ENCODE measurements at regions not wholly inside any gene's neighbourhood (a gene's known extent, or its start where the extent isn't known, plus 50 kb on each side); places are given as distances from the start of the nearest gene placed in this dataset.
"Not testable (repeated sequence)": the region's sequence is repeated elsewhere in the genome, so short reads cannot be mapped to it uniquely, and the experiment has no call there.

DNA sequence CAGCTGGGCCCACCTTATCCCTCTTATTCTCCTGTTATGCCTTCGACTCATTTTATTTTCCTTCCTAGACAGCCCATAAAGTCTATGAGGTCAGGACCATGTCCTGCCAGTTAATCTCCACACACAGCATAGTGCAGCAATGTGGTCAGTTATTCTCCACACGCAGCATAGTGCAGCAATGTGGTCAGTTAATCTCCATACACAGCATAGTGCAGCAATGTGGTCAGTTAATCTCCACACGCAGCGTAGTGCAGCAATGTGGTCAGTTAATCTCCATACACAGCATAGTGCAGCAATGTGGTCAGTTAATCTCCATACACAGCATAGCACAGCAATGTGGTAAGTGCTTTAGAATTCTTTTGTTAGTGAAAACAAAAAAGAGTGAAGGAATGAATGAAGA lies 77.8 kb downstream of the TEX36 start:
- DNase-seq, result no peak

DNA sequence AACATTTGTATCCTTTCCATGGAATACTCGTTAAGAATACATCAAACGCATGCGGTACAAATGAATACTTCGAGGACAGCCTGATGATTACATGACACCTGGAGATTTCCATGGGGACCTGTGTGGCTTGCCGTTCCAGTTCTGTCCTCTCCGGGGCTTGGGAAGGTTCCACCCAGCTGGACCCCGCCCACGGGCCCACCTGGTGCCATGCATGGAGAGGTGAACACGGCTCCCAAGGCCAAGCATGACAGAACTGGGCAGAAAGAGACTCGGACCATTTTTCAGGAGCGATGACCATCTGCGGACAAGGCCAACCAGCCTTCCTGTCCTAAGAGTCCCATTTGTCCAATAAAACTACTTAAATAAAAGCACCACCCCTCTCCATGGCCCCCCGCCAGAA lies 80.1 kb downstream of the TEX36 start:
- DNase-seq, result no peak

DNA sequence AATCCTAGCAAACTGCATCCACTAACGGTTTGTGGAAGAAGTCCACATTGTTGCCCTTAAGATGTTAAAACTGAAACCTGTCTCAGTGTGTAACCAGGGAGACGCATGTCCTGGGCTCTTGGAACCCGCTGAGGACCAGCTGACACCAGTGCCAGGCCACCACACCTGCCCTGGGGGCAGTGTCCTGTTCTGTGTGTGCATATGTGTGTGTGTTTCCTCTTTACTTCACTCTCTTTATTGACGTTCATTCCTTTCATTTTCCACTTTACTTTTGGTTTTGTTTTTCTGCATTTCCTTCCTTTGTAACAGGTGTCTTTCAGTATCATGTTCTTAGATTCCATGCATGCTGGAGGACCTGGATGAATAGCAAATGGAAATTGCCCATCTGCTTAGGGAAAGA lies 83.8 kb downstream of the TEX36 start:
- no peak for DNase-seq

DNA sequence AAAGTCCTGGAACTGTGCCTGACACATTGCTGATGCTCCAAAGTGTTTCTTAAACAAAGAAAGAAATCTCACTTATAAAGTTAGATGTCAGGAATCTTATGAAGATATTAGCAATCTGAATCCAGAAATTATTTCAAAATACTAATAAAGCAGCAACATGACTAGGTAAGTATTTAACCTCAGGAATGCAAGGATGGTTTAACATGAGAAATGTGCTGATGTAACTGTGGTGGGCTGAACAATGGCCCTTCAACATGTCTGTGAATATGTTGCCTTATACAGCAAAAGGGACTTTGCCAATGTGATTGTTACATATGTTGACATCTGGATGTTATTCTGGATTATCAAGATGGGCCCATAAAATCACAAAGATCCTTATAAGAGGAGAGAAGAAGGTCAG lies 87.1 kb downstream of the TEX36 start:
- no peak for DNase-seq

DNA sequence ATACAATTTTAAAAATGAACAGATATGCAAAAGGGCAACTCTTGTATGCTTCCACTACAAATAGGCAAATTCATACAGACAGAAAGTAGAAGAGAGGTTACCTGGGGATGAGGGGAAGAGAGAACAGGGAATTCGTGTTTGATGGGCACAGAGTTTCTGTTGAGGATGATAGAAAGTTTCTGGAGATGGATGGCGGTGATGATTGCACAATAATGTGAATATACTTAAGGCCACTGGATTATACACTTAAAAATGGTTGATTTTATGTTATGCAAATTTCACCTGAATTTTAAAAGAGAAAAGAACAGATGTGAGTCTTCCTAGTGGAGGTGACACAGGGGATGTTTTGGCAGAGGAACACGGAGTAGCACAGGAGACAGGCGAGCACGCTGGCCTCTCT lies 89.3 kb downstream of the TEX36 start:
- no peak for DNase-seq

DNA sequence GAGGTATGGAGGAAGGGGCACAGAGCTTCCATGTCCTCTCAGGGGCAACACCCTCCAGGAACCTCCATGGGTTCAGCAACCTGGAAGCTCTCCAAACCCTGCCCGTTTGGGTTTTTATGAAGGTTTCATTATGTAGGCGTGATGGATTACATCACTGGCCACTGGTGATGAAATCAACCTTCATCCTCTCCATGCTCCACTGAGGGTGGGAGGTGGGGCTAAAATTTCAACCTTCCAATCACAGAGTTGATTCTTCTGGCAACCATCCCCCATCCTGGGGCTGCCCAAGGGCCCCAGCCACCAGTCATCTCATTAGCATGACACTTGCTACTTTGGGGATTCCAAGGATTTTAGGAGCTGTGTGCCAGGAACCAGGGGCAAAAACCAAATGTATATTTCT lies 90.1 kb downstream of the TEX36 start:
- DNase-seq, result no peak

DNA sequence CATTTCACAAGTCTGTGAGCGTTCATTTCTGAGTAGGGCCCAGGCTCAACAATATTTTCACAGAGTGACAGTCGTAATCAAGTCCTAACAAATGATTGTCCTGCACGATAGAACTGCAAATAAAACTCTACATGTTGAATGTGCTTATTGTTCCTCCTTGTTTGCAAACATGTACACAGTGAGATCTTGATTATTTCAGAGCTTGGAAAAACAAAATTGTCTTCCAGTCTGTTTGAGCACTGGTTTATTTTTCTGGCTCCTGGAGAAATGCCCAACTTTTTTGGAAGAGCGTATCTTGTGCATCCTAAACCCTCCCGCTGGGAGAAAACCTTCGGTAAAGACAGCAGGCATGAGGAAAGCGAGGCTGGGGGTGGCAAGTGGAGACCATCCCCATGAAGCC lies 91.1 kb downstream of the TEX36 start:
- DNase-seq, result no peak

DNA sequence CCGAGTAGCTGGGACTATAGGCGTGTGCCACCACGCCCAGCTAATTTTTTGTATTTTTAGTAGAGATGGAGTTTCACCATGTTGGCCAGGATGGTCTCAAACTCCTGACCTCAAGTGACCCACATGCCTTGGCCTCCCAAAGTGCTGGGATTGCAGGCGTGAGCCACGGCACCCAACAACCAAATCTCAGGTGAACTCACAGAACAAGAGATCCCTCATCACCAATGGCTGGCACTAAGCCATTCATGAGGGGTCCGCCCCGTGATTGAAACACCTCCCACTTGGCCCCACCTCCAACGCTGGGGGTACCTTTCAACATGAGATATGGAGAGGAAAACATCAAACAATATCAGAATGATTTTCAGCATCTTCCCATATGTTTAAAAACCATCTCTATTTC lies 94.2 kb downstream of the TEX36 start:
- not testable (repeated sequence) for DNase-seq

DNA sequence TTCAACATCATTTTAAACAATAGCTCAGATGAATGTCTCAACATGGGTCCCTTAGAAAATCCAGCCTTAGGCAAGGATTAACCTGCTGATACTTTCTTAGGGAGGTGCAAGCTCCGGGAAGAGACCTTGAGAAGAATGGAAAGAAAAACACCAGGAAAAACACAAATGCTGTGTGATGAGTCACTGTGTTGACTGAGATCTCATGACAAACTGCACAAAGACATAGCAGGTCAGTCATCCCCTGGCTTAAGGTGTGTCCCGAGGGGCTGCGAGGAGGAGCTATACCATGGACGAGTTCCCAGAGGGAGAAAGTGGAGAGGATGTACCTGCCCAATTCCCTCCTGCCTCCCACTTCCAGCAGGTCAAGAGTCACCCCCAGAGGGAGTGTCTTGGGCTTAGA lies 98.0 kb downstream of the TEX36 start:
- no peak for DNase-seq

DNA sequence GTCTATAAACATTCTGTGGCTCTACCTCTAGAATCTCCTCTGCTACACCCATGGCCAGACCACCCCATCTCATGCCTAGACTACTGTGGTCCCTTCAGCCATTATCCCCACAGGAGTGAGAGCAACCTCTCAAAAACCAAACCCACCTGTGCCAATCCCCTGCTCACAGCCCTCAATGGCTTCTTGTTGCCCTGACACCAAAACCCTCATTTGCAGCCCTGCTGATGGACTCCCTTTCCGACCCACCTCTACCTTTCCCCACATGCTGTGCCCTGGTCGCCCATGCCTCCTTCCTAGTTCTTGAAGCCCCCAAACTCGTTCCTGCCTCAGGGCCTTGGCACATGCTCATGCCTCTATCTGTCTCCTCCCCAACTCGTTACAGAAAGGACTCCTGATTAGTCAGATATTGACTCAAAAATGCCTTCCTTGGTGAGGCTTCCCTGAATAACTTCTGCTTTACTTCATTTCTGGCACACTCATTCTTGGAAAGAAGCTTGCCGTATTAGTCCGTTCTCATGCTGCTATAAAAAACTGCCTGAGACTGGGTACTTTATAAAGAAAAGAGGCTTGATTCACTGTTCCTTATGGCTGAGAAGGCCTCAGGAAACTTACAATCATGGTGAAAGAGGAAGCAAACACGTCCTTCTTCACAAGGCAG lies 104.2 kb downstream of the TEX36 start:
- no peak for DNase-seq

DNA sequence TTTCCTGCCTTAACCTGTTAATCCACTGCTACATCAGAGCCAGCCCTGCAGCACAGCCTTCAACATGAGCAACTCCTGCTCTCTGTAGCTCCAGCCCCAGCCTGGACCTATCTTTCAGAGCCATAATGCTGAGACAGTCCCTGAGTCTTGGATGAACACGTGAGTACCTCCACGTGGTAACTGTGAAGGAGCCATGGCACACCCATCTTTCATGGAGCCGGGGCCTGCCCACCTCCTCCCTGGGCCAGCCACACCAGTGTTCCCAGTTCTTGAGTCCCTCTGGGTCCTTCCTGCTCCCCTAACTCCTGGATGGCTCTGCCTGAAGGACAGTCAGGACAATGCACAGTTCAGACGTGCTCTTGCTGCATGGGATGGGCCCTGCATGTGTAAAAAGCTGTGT lies 107.1 kb downstream of the TEX36 start:
- no peak for DNase-seq

DNA sequence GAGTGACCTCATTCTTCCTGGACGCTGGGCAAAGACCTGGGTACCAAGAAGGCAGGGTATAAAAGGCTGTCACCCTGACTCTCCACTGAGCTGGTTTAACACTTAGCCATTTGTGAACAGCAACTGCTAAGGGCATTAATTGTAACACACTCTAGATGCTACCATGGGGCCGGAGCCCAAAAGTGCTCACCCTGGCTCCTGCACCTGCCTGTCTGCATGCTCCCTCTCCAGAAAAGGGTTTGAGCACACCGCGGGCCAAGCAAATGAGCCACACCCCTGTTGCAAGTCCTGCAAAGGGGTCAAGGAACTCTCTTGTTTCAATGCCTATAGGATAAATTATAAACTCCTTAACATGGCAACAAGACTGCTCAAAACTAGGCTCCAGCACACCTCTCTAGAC lies 114.8 kb downstream of the TEX36 start:
- no peak for DNase-seq

DNA sequence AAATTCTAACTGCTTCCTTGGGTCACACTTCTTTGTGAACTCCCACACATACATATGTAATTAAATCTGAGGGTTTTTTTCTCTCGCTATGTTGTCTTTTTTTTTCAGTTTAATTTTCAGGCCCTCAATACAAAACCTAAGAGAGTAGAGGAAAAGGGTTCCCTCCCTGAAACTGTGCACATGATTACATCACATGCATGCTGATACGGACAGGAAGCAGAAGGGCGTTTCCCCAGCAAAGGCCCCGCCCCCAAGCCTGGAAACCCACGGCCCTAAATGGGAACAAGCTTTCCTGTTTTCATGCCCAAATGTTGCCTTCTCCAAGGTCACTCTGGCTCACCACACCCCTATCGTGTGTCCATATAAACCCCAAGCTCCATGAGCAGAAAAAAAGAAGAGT lies 115.4 kb downstream of the TEX36 start:
- DNase-seq, result no peak

DNA sequence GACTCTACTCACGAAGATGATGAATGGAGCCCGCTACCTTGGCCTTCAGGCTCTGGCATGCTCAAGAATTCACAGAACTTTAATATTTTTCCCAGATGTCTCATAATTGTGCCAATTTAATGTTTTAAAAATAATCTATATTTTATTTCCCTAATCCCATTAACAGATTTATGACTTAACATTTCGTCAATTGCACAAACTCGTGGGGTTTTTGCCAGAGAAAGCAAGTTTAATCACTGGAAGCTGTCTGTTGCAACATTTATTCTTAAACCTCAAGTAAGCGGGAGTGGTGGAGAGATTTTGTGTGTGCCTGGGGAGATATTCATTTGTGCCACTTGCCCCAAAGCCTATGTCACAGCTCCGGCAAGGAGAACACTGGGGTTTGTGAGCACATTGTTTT lies 117.9 kb downstream of the TEX36 start:
- no peak for DNase-seq

DNA sequence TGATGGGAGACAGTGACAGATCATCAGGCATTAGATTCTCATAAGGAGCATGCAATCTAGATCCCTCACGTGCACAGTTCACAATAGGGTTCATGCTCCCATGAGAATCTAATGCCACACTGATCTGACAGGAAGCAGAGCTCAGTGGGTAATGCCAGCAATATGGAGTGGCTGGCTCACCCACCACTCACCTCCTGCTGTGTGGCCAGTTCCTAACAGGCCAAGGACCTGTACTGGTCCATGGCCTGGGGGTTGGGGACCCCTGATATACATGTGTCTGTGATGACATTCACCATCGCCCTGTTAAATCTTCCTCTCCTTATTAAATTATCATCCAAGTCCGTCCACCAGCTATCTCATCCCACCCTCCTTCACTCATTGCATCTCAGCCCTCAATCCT lies 118.4 kb downstream of the TEX36 start:
- DNase-seq, result no peak

DNA sequence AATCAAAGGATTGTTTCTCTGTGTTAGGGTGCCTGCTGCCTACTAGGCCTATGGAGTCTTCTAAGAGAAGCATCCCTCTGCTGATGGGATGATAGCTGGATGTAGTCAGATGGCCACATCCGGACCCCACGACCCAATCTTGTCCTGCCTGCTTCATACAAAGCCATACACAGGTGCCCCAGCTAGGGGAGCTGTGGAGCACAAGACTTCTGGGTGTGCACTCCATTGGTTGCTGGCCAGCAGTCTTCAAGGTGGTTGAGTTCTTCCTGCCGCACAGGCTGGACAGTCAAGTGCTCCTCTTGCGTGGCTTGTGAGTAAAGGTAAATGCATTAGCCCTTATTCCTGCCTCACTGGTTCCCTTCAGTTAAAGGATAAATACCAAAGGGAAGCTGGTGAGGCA lies 120.2 kb downstream of the TEX36 start:
- no peak for DNase-seq

DNA sequence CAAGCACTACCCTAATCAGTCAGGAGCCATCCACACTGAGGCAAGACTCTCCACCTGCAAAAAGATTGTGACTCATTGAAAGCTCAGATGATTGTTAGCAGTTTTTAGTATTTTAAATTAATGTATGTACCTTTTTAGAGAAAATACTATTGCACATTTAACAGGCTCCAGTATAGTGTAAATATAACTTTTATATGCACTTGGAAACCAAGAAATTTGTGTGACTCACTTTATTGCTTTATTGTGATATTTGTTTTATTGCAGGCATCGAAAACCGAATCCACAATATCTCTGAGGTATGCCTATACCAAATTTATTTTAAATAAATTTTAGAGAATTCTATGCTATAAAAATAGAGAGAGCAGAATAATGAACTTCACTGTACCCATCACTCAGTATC lies 122.0 kb downstream of the TEX36 start:
- no peak for DNase-seq

DNA sequence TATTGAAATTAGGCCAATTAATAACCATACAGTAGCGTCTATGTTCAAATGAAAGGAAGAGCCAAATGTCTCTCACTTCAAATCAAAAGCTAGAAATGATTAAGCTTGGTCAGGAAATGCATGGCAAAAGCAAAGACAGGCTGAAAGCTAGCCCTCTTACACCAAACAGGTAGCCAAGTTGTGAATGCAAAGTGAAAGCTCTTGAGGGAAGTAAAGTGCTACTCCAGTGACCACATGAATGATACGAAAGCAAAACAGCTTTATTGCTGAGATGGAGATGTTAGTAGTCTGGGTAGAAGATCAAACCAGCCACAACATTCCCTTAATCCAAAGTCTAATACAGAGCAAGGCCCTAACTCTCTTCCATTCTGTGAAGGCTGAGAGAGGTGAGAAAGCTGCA lies 123.8 kb downstream of the TEX36 start:
- DNase-seq, result no peak

DNA sequence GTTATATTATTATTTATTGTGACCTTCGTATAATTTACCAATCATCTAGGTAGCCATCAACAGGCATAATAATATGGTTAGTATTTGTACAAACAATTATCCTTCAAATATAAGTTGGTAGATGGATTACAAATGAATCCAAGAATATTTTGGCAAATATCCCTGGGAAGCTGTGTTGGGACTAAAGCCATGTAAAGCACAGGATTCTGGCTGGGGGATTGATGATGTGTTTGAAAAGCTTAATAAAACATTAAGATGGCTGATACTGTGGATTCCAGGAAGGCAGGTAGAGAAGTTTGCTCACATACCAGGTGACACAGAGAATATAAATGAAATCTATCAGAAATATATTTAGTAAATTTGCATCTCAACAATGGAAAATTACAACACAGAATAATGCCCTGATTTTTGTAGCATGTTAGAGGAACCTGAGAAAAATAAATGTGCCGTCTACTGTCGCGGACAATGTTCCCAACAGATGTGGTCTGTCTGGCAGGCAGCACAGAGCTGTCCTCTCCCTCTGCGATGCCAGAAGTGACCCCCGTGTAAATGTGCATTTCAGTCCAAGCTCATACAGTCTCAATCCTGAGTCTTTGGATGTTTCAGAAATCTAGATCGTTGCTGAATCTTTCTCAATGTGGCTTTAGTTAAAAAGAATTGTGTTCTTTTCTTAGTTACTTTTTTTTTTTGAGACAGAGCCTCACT lies 125.0 kb downstream of the TEX36 start:
- DNase-seq, result no peak

DNA sequence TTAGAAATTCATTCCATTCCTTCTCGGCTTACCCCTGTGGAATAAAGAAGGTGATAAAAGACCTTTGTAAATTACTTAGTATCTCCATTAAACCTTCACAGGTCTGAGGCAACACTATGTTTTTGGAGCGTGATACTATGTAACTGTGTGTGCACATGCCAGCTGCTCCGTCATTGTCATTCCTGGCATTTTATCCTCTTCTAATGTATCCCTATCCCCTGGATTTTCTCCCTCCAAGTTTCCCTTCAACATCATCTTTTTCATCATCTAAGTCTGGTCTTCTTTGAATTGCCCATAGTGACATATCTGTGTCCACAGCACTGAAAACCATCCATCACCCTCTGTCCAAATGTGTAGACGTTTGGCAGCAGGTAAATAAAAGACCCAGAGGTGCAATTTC lies 125.7 kb downstream of the TEX36 start:
- no peak for DNase-seq

DNA sequence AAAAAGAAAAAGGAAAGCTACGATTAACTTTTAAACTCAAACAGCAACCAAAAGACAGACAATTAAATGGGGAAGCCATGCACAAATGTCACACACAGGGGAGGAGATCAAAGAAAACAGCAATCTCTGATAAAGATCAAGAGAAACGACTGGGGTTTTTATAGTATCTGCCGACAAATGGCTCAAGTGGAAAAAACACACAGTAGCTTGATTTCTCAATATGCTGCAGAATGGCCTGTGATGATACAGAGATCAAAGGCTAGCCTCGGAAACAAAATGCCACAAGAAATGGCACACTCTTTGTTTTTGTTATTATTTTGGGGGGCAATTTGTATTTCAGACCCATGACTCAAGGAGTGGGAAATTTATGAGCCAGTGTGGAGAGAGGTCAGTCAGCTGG lies 126.1 kb downstream of the TEX36 start:
- no peak for DNase-seq

DNA sequence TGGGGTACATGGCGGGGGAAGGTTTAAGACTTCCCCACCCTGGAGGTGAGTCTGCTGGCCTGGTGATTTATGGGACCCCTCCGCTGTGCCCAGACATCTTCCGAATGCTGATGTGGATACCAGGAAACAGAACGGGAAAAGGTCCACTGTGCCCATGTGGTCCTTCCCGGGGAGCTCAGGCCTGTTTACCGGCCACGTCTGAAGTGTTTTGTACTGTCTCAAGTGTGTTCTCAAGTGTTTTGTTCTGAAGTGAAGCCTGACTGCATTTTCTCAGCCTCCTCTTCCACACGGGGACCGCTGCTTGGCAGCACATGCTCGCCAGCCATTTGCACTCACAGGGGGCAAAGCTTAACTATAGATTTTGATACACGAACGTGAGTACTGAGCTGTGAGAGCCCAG lies 127.2 kb downstream of the TEX36 start:
- no peak for DNase-seq

DNA sequence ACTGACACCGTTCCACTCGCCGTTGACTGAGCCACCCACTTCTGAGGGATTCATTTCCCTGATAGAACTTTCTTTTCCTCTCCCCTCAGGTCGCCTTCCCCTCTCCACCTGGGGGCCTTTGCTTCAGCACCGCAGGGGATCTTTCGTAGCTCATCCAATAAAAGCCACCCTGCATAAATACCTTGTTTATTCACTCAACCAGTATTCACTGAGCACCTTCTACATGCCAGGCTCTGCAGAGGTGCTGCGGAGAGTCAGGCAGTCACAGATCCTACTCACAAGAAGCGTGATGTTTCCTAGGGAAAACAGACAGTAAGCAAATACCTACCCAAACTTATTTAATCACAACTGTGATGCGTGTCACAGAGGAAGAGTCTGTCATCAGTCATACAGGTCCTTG lies 127.7 kb downstream of the TEX36 start:
- no peak for DNase-seq

DNA sequence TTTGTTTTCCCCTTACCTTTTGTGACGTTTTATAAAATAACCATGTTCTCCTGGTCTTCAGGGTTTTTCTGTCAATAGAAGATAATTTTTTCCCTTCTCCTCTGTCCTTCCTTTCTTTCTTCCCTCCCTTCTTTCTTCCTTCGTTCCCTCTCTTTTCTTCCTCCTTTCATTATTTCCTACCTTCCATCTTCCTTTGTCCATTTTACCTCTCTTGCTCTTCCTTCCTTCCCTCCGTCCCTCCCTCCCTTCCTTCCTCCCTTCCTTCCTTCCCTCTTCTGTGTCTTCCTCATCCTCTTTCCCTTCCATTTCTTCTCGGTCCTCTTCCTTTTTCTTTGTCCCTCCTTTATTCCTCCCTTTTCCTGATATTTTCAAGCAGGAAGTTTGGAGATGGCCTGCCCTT lies 128.2 kb downstream of the TEX36 start:
- DNase-seq, result no peak

DNA sequence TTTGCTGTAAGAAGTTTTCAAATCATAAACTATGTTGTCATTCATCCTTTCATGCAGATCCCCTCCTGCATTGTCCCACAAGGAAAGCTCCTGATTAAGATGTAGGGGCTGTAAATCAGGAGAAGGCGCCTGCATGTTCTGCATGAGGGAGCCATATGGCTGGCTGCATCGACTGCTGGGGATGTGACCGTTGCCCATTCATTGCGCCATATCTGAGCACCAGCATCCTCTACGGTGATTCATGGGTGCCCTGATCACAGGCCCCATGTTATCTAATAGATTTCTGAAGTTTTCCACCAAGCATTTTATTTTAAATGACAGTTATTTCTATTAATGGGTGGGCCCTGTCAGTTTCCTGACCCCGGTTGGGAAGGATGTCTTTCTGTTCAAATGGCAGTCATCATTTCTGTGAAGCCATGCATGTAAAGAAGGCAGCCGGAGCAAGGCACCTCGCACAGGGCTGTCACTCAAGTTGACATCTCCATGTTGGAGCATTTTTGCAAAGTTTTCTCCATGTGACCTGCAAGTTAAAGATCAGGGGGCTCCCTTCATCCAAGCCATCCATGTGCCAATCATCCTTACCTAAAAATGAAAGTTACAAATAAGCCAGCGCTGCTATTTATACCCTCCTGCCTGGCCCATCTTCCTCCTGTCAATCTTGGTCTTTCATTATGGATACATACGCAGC lies 128.8 kb downstream of the TEX36 start:
- DNase-seq, result no peak

All from CD4-positive, alpha-beta T cell treated with Interleukin-1 beta for 1 hour (primary cell).